SW 1271 (cell line): ENCODE measurements at regions not wholly inside any gene's neighbourhood (a gene's known extent, or its start where the extent isn't known, plus 50 kb on each side); places are given as distances from the start of the nearest gene placed in this dataset.
"Not testable (repeated sequence)": the region's sequence is repeated elsewhere in the genome, so short reads cannot be mapped to it uniquely, and the experiment has no call there.

Source experiments
- DNase-seq, 2 experiments: peaks; one replicate each; lab custom pipeline; 2025; lab: John Stamatoyannopoulos, UW

- DNase-seq = no peak
These were observed 142.5 kb upstream of the ARG1 start for GRCh38 chr6:131430531-131430930.

GRCh38 chr6:131431718-131432117, 141.3 kb upstream of the ARG1 start:
- DNase-seq = no peak

- DNase-seq = no peak
These were observed 139.1 kb upstream of the ARG1 start for GRCh38 chr6:131433927-131434326.

GRCh38 chr6:131436358-131436757, 136.7 kb upstream of the ARG1 start:
- no peak for DNase-seq

GRCh38 chr6:131443014-131443413, 130.0 kb upstream of the ARG1 start:
- no peak for DNase-seq

GRCh38 chr6:131443514-131443913, 129.5 kb upstream of the ARG1 start:
- no peak for DNase-seq

- DNase-seq = not testable (repeated sequence)
These were observed 127.7 kb upstream of the ARG1 start for GRCh38 chr6:131445356-131445755.

GRCh38 chr6:131450861-131451260, 122.2 kb upstream of the ARG1 start:
- no peak for DNase-seq

GRCh38 chr6:131451321-131452144, 121.5 kb upstream of the ARG1 start:
- no peak for DNase-seq

- DNase-seq = no peak
These were observed 119.2 kb upstream of the ARG1 start for GRCh38 chr6:131453803-131454202.

- no peak for DNase-seq
These were observed 116.5 kb upstream of the ARG1 start for GRCh38 chr6:131456565-131456964.

GRCh38 chr6:131459005-131459404, 114.0 kb upstream of the ARG1 start:
- no peak for DNase-seq

- no peak for DNase-seq
These were observed 112.4 kb upstream of the ARG1 start for GRCh38 chr6:131460614-131461000.

- no peak for DNase-seq
These were observed 103.9 kb upstream of the ARG1 start for GRCh38 chr6:131469130-131469529.

GRCh38 chr6:131470534-131470933, 102.5 kb upstream of the ARG1 start:
- DNase-seq = no peak

GRCh38 chr6:131471331-131471730, 101.7 kb upstream of the ARG1 start:
- DNase-seq = no peak

- not testable (repeated sequence) for DNase-seq
These were observed 99.7 kb upstream of the ARG1 start for GRCh38 chr6:131473303-131473702.

- no peak for DNase-seq
These were observed 96.7 kb upstream of the ARG1 start for GRCh38 chr6:131476362-131476761.

GRCh38 chr6:131478740-131479211, 94.2 kb upstream of the ARG1 start:
- DNase-seq = not testable (repeated sequence)

- no peak for DNase-seq
These were observed 86.4 kb upstream of the ARG1 start for GRCh38 chr6:131486608-131487007.

- no peak for DNase-seq
These were observed 84.2 kb upstream of the ARG1 start for GRCh38 chr6:131488780-131489179.

GRCh38 chr6:131490441-131490840, 82.6 kb upstream of the ARG1 start:
- no peak for DNase-seq

GRCh38 chr6:131492932-131493573, 80.0 kb upstream of the ARG1 start:
- DNase-seq = no peak
